Endothelial cell of umbilical vein (primary cell): ENCODE measurements at regions not wholly inside any gene's neighbourhood (a gene's known extent, or its start where the extent isn't known, plus 50 kb on each side); places are given as distances from the start of the nearest gene placed in this dataset.
A peak's percentile ranks its signal among the peaks of the same experiment; 100 is the strongest.

Experiments used
- BruUV-seq: library from RNA; stranded (reverse); fragments of 400-500 nt; replicated peaks from 2 replicates; lab custom pipeline; 2021; lab: Mats Ljungman, UMichigan
- CTCF ChIA-PET: fragments of 300-600, 350-600 bp; sonication (Branson Sonifier 250); formaldehyde crosslinking; loops from one replicate; lab custom pipeline; 2021; ENCODE audit warnings: antibody characterized with exemption, inconsistent platforms; lab: Charles Lee
- POLR2A ChIA-PET: fragments of 300-600, 350-600 bp; sonication (Branson Sonifier 250); formaldehyde crosslinking; loops from one replicate; lab custom pipeline; 2021; ENCODE audit warnings: antibody characterized with exemption, inconsistent platforms; lab: Charles Lee
- DNase-seq: peaks from one replicate; pipeline ENCODE4 v3.0.0-alpha.2; 2011; ENCODE audit warnings: low read depth, low spot score
- FAIRE-seq: peaks from 2 replicates; lab custom pipeline; 2011; peaks lifted over from hg19 to GRCh38; lab: Jason Lieb, UNC
- H2AFZ ChIP-seq: 2 replicates; pipeline ENCODE4 v1.6.0; 2012; ENCODE audit warnings: low read depth, low read length, control low read depth, inconsistent platforms
- H3K27ac ChIP-seq: 2 replicates; pipeline ENCODE4 v1.5.1; 2011; ENCODE audit warnings: low read depth, mild to moderate bottlenecking, control low read depth, low read length, moderate library complexity; ENCODE audit not compliant: insufficient read depth
- H3K27me3 ChIP-seq, 2 experiments: 2 replicates each; pipeline versions ENCODE4 v1.6.0 to v1.6.1; 2011; ENCODE audit warnings: low read length in 2 of 2, mixed read lengths in 1 of 2; ENCODE audit not compliant: control insufficient read depth in 2 of 2, insufficient read depth in 2 of 2
- H3K36me3 ChIP-seq, 2 experiments: 2 replicates in 1 of 2; 3 replicates in 1 of 2; pipeline ENCODE4 v1.5.1; 2011; ENCODE audit warnings: low read length in 2 of 2, mild to moderate bottlenecking in 1 of 2, moderate library complexity in 1 of 2; ENCODE audit not compliant: control insufficient read depth in 2 of 2, insufficient read depth in 2 of 2; ENCODE audit errors: extremely low read depth in 1 of 2
- H3K4me1 ChIP-seq: 3 replicates; pipeline ENCODE4 v1.5.1; 2011; ENCODE audit warnings: mild to moderate bottlenecking, low read length; ENCODE audit not compliant: control insufficient read depth, insufficient read depth; ENCODE audit errors: extremely low read depth
- H3K4me2 ChIP-seq: 2 replicates; pipeline ENCODE4 v1.6.1; 2011; ENCODE audit warnings: low read length, control low read depth, mixed read lengths; ENCODE audit not compliant: insufficient read depth
- H3K4me3 ChIP-seq, 3 experiments: fragments of 200-600 bp in 1 of 3; sonication (generic), shearing (Covaris generic) in 1 of 3; replicated peaks in 1 of 3; 2 replicates each; pipeline ENCODE4 v1.5.1; 2011 to 2016; ENCODE audit warnings: control low read depth in 3 of 3, low read length in 3 of 3, mild to moderate bottlenecking in 2 of 3, inconsistent platforms in 1 of 3, low read depth in 1 of 3, moderate library complexity in 1 of 3; ENCODE audit not compliant: insufficient read depth in 1 of 3
- H3K79me2 ChIP-seq: 2 replicates; pipeline ENCODE4 v1.6.0; 2012; ENCODE audit warnings: low read length, inconsistent platforms; ENCODE audit not compliant: control insufficient read depth, insufficient read depth
- H3K9ac ChIP-seq: replicated peaks from 2 replicates; pipeline ENCODE3; 2011; ENCODE audit warnings: low read length, control low read depth; ENCODE audit not compliant: insufficient read depth; ENCODE audit errors: extremely low read depth
- H3K9me1 ChIP-seq: replicated peaks from 3 replicates; pipeline ENCODE4 v1.6.0; 2011; ENCODE audit warnings: mild to moderate bottlenecking, low read length; ENCODE audit not compliant: control insufficient read depth, insufficient read depth; ENCODE audit errors: extremely low read depth
- H3K9me3 ChIP-seq: replicated peaks from 2 replicates; pipeline ENCODE4 v1.5.1; 2012; ENCODE audit warnings: low read length, inconsistent platforms; ENCODE audit not compliant: control insufficient read depth, insufficient read depth
- H4K20me1 ChIP-seq: replicated peaks from 2 replicates; pipeline ENCODE3; 2011; ENCODE audit warnings: mild to moderate bottlenecking, low read length; ENCODE audit not compliant: control insufficient read depth, insufficient read depth; ENCODE audit errors: extremely low read depth
- EZH2 ChIP-seq: IDR thresholded peaks from 2 replicates; pipeline ENCODE4 v1.6.1; 2012; ENCODE audit warnings: borderline replicate concordance, low read depth, mild to moderate bottlenecking, moderate library complexity, low read length, inconsistent platforms; ENCODE audit not compliant: severe bottlenecking
- MYC ChIP-seq: IDR thresholded peaks from one replicate; pipeline ENCODE4 v1.6.1; 2011; ENCODE audit warnings: mild to moderate bottlenecking, low read depth, low read length
- POLR2A ChIP-seq: IDR thresholded peaks from 2 replicates; pipeline ENCODE4 v1.6.1; 2012; ENCODE audit warnings: low read depth, mild to moderate bottlenecking, control low read depth, low read length
- dilution Hi-C: fragments of 300-500 bp; cut with MboI; formaldehyde crosslinking; loops from one replicate; pipeline ENCODE4 v1.15.0; 2019; ENCODE audit warnings: low sequenced_read_pairs; ENCODE audit not compliant: extremely low pct_ligation_motif_present
- intact Hi-C: fragments of 100-400 bp; cut with micrococcal nuclease; formaldehyde crosslinking; loops from one replicate; pipeline ENCODE4 v1.10.0; 2022
- TF ChIP-seq, protein P1 (sequence below): IDR thresholded peaks from 2 replicates; pipeline ENCODE4 v1.6.1; 2011; ENCODE audit not compliant: insufficient read depth, insufficient read length
- TF ChIP-seq, protein P2 (sequence below), 2 donors: IDR thresholded peaks; 1 replicate in 1 of 2; 2 replicates in 1 of 2; pipeline ENCODE4 v1.5.1; 2011; ENCODE audit warnings: low read length in 2 of 2, mild to moderate bottlenecking in 2 of 2, moderate library complexity in 2 of 2, control low read depth in 1 of 2, inconsistent platforms in 1 of 2, low read depth in 1 of 2; ENCODE audit not compliant: insufficient read depth in 1 of 2; ENCODE audit errors: extremely low read depth in 1 of 2

DNA sequence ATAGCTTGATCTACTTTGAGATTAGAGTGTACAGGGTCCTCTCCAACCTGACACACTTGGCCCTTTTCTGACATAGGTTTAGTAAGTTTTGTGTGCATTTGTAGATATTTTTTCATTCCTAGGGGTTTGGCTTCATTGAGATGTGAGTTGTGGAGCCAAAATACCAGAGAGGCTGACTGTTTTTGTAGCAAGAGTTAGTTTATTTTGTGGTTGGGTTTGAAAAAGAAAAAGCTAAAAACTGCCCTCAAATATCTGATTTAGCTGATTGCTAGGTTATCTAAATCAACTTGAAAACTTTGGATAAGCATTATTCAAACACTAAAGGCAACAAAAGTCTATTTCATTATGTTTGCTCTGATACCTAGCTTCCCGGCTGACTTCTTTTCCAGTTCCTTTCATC is 164.7 kb upstream of the CENPW start:
- ChIA-PET POLR2A (no interaction called here), CTCF (interaction anchor here (1.1 to 4.3 kb wide), 12 partner anchors 142 to 1014 kb away, joined by 3 to 56 read pairs (median 6); no protein-coding TSS in a partner anchor)
- Histone ChIP-seq H3K79me2 (no peaks in the 10 kb centered on the region), H3K9me1 (no peaks in the 10 kb centered on the region), H2AFZ (no peak overlapping the region), H3K4me1 (no peaks in the 10 kb centered on the region), H3K9ac (no peak overlapping the region), H3K27ac (no peak overlapping the region), H3K4me2 (no peak overlapping the region), H3K9me3 (no peaks in the 10 kb centered on the region), H4K20me1 (no peaks in the 10 kb centered on the region), H3K4me3 (no peak overlapping the region), H3K27me3 (no peaks in the 10 kb centered on the region), H3K36me3 (no peaks in the 10 kb centered on the region)
- DNase-seq: no peak
- TF ChIP-seq POLR2A (no peak), MYC (no peak), EZH2 (no peak)
- TF ChIP-seq, protein P1, sequence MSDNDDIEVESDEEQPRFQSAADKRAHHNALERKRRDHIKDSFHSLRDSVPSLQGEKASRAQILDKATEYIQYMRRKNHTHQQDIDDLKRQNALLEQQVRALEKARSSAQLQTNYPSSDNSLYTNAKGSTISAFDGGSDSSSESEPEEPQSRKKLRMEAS: no peak
- dilution Hi-C loops (no loop called here), intact Hi-C loops (loop anchor here (5.0 to 10.0 kb wide), 3 partner anchors 250 to 637 kb away; no protein-coding TSS in a partner anchor)
- no TSS peak for BruUV-seq
- no peak for FAIRE-seq

DNA sequence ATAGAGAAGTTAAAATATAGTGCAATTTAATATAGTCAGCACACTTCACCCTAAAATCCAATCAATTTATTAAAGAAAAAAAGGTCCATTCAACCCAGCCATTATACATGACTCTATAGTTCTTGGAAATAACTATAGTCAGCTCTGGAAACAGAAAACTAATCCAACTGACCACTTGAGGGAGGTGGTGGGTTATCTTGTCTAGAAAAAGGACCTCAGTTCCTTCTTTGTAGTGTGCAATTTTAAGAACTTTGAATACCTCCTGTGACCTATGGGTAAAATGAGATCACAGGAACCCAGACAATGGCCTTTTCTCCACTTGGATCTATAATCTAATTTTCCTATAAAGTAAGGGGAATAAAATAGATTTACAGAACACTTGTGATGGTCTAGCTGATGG is 163.6 kb upstream of the CENPW start:
- Histone ChIP-seq H3K9me1 (no peaks in the 10 kb centered on the region), H3K4me3 (no peak overlapping the region), H2AFZ (no peak overlapping the region), H4K20me1 (no peaks in the 10 kb centered on the region), H3K79me2 (no peaks in the 10 kb centered on the region), H3K36me3 (no peaks in the 10 kb centered on the region), H3K4me1 (no peaks in the 10 kb centered on the region), H3K27ac (no peak overlapping the region), H3K27me3 (no peaks in the 10 kb centered on the region), H3K4me2 (no peak overlapping the region), H3K9me3 (no peaks in the 10 kb centered on the region), H3K9ac (no peak overlapping the region)
- TF ChIP-seq, protein P2, sequence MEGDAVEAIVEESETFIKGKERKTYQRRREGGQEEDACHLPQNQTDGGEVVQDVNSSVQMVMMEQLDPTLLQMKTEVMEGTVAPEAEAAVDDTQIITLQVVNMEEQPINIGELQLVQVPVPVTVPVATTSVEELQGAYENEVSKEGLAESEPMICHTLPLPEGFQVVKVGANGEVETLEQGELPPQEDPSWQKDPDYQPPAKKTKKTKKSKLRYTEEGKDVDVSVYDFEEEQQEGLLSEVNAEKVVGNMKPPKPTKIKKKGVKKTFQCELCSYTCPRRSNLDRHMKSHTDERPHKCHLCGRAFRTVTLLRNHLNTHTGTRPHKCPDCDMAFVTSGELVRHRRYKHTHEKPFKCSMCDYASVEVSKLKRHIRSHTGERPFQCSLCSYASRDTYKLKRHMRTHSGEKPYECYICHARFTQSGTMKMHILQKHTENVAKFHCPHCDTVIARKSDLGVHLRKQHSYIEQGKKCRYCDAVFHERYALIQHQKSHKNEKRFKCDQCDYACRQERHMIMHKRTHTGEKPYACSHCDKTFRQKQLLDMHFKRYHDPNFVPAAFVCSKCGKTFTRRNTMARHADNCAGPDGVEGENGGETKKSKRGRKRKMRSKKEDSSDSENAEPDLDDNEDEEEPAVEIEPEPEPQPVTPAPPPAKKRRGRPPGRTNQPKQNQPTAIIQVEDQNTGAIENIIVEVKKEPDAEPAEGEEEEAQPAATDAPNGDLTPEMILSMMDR (IDR thresholded peaks at IDR 0.05; ENCODE audit: extremely low read depth in 1 of 2, insufficient read depth in 1 of 2, low read depth in 1 of 2, low read length in 2 of 2): peak; percentile 17 to 42
- no peak for TF ChIP-seq EZH2
- TF ChIP-seq MYC: no peak
- CTCF ChIA-PET: interaction anchor here (0.6 to 4.3 kb wide), 38 partner anchors 8 to 1090 kb away, joined by 3 to 56 read pairs (median 4); partner anchors contain the start of genes RNF146 and RSPO3
- POLR2A ChIA-PET: no interaction called here
- intact Hi-C loops: loop anchor here (1.0 to 10.0 kb wide), 8 partner anchors 136 to 1015 kb away; no protein-coding TSS in a partner anchor
- FAIRE-seq (no peak), DNase-seq (peak; percentile 51)
- dilution Hi-C loops: no loop called here
- BruUV-seq: no TSS peak
